Peyer's patch (tissue), 4 donors: ENCODE measurements at regions not wholly inside any gene's neighbourhood (a gene's known extent, or its start where the extent isn't known, plus 50 kb on each side); places are given as distances from the start of the nearest gene placed in this dataset.

Source experiments
- DNase-seq, 3 donors: peaks; one replicate each; pipeline ENCODE4 v3.0.0-alpha.2; 2017 to 2019
- H3K27ac ChIP-seq, 4 donors: fragments of 200-600 bp; sonication (generic); one replicate each; pipeline ENCODE4 v1.5.1; 2016 to 2019
- H3K27me3 ChIP-seq, 2 donors: fragments of 200-600 bp; sonication (generic); one replicate each; pipeline ENCODE4 v1.5.1; 2019
- H3K36me3 ChIP-seq, 3 donors: fragments of 200-600 bp; sonication (generic); one replicate each; pipeline ENCODE4 v1.5.1; 2016 to 2019
- H3K4me1 ChIP-seq, 4 donors: fragments of 200-600 bp; sonication (generic); one replicate each; pipeline ENCODE4 v1.5.1; 2016 to 2019
- H3K4me3 ChIP-seq, 4 donors: fragments of 200-600 bp; sonication (generic); 1 replicate in 3 of 4; 2 replicates in 1 of 4; pipeline ENCODE4 v1.5.1; 2016 to 2019; ENCODE audit warnings: mild to moderate bottlenecking in 1 of 4
- H3K9me3 ChIP-seq, 4 donors: fragments of 200-600 bp; sonication (generic); one replicate each; pipeline ENCODE4 v1.5.1; 2016 to 2019; ENCODE audit warnings: mild to moderate bottlenecking in 1 of 4
- CTCF ChIP-seq, 6 experiments: fragments of 450-650 bp in 4 of 6; fragments of 200-600 bp in 2 of 6; sonication (generic) in 1 of 6; IDR thresholded peaks; one replicate each; pipeline ENCODE4 v1.5.1; 2017 to 2019; ENCODE audit warnings: antibody characterized with exemption in 6 of 6, mild to moderate bottlenecking in 3 of 6, moderate library complexity in 1 of 6
- POLR2A ChIP-seq, 2 donors: fragments of 450-650 bp; IDR thresholded peaks; one replicate each; pipeline ENCODE4 v1.5.1; 2017; ENCODE audit warnings: antibody characterized with exemption in 2 of 2, mild to moderate bottlenecking in 2 of 2, moderate library complexity in 2 of 2

GRCh38 chr7:41280491-41280890 is 422.4 kb downstream of the INHBA start:
- DNase-seq: no peak
- H3K4me1 ChIP-seq: no peaks in the 10 kb centered on the region
- H3K27me3 ChIP-seq: no peaks in the 10 kb centered on the region
- no peak overlapping the region for H3K4me3 ChIP-seq
- no peak for TF ChIP-seq CTCF (IDR thresholded peaks at IDR 0.05)
- TF ChIP-seq POLR2A (IDR thresholded peaks at IDR 0.05): no peak
- H3K9me3 ChIP-seq: no peaks in the 10 kb centered on the region
- no peak overlapping the region for H3K27ac ChIP-seq
- no peaks in the 10 kb centered on the region for H3K36me3 ChIP-seq

GRCh38 chr7:41277561-41277960 is 425.3 kb downstream of the INHBA start:
- no peak for TF ChIP-seq CTCF (IDR thresholded peaks at IDR 0.05)
- no peak for TF ChIP-seq POLR2A (IDR thresholded peaks at IDR 0.05)
- Histone ChIP-seq H3K27me3 (no peaks in the 10 kb centered on the region), H3K27ac (no peak overlapping the region), H3K36me3 (no peaks in the 10 kb centered on the region), H3K4me3 (no peak overlapping the region), H3K4me1 (no peaks in the 10 kb centered on the region), H3K9me3 (no peaks in the 10 kb centered on the region)
- DNase-seq: no peak

GRCh38 chr7:41275255-41275654 is 427.6 kb downstream of the INHBA start:
- TF ChIP-seq CTCF (IDR thresholded peaks at IDR 0.05) (no peak), POLR2A (IDR thresholded peaks at IDR 0.05) (no peak)
- DNase-seq: no peak
- Histone ChIP-seq H3K9me3 (no peaks in the 10 kb centered on the region), H3K36me3 (no peaks in the 10 kb centered on the region), H3K27ac (no peak overlapping the region), H3K27me3 (no peaks in the 10 kb centered on the region), H3K4me1 (no peaks in the 10 kb centered on the region), H3K4me3 (no peak overlapping the region)

GRCh38 chr7:41274179-41274578 is 428.7 kb downstream of the INHBA start:
- TF ChIP-seq CTCF (IDR thresholded peaks at IDR 0.05): no peak
- TF ChIP-seq POLR2A (IDR thresholded peaks at IDR 0.05): no peak
- Histone ChIP-seq H3K4me3 (no peak overlapping the region), H3K27ac (no peak overlapping the region), H3K27me3 (no peaks in the 10 kb centered on the region), H3K36me3 (no peaks in the 10 kb centered on the region), H3K4me1 (no peaks in the 10 kb centered on the region), H3K9me3 (no peaks in the 10 kb centered on the region)
- no peak for DNase-seq

- Histone ChIP-seq H3K27me3 (no peaks in the 10 kb centered on the region), H3K27ac (no peak overlapping the region), H3K4me1 (no peaks in the 10 kb centered on the region), H3K4me3 (no peak overlapping the region), H3K9me3 (no peaks in the 10 kb centered on the region), H3K36me3 (no peaks in the 10 kb centered on the region)
- no peak for DNase-seq
- no peak for TF ChIP-seq POLR2A (IDR thresholded peaks at IDR 0.05)
- no peak for TF ChIP-seq CTCF (IDR thresholded peaks at IDR 0.05)
These were observed 430.2 kb downstream of the INHBA start for GRCh38 chr7:41272664-41273063.

- DNase-seq: no peak
- Histone ChIP-seq H3K4me1 (no peaks in the 10 kb centered on the region), H3K9me3 (no peaks in the 10 kb centered on the region), H3K4me3 (no peak overlapping the region), H3K27me3 (no peaks in the 10 kb centered on the region), H3K27ac (no peak overlapping the region), H3K36me3 (no peaks in the 10 kb centered on the region)
- TF ChIP-seq POLR2A (IDR thresholded peaks at IDR 0.05): no peak
- no peak for TF ChIP-seq CTCF (IDR thresholded peaks at IDR 0.05)
These were observed 434.0 kb downstream of the INHBA start for GRCh38 chr7:41268878-41269277.
